ENCODE measurements at regions not wholly inside any gene's neighbourhood (a gene's known extent, or its start where the extent isn't known, plus 50 kb on each side); places are given as distances from the start of the nearest gene placed in this dataset.

DNA sequence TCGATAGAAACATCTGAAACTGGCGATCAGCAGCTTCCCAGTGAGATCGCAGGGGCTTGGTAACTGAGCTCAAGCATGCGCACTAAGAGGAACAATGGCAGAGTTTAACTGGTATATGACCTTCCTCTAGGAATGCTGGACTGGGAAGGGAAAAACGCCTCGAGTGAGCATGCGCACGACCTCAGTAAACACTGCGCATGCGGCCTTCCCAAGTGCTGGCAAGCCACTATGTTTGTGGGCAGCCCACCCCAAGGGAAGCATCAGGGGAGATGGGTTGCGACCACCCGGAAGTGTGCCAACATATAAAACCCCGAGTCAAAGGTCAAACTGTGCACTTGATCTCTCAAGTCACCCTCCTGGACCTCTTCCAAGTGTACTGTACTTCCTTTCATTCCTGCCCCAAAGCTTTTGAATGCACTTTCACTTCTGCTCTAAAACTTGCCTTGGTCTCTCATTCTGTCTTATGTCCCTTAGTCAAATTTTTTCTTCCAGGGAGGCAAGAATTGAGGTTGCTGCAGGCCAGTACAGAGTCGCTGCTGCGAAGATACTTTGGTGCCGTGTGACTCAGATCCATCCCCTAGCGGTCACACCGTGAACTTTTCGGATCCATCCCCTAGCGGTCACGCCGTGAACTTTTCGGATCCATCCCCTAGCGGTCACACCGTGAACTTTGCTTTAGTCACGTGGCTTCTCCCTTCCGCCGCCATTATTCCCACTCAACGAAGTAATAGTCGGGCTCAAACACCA is 243.3 kb downstream of the FAM43A start:
- Histone ChIP-seq H3K9me2 (ENCODE audit: insufficient read depth) (peaks cover 5% of the 10 kb centered on the region; the same call in 1 of the 2 replicates), H3K4me2 (no peak overlapping the region), H3K27me3 (ENCODE audit: insufficient read depth) (no peaks in the 10 kb centered on the region), H4K20me1 (replicated peaks; ENCODE audit: insufficient read depth) (no peaks in the 10 kb centered on the region), H3K36me3 (ENCODE audit: insufficient read depth) (0 out of 2 replicates have a peak, but pooled peaks cover 3% of the 10 kb centered on the region), H3K27ac (ENCODE audit: low read depth) (no peak overlapping the region), H3K4me3 (no peak overlapping the region), H3K79me2 (replicated peaks; ENCODE audit: insufficient read depth) (no peaks in the 10 kb centered on the region), H3F3A (replicated peaks; ENCODE audit: low read depth) (no peaks in the 10 kb centered on the region), H3K4me1 (ENCODE audit: insufficient read depth) (no peaks in the 10 kb centered on the region; the same call in 1 of the 2 replicates), H2AFZ (0 out of 2 replicates have a peak overlapping the region, but pooled peaks have one; percentile 0)
- DNase-seq (ENCODE audit: low spot score) (peak; percentile 91), ATAC-seq (peak; percentile 92)
- Mint-ChIP-seq H3K27ac (no peak overlapping the region), H3K9me3 (peaks cover 29% of the 10 kb centered on the region; the same call in 2 of the 3 replicates), H3K4me3 (no peak overlapping the region), H3K4me1 (peaks cover 9% of the 10 kb centered on the region; the same call in 2 of the 3 replicates), H3K36me3 (ENCODE audit: low read depth) (peaks cover 8% of the 10 kb centered on the region; the same call in 2 of the 3 replicates), H3K27me3 (ENCODE audit: insufficient read depth, low read depth, poor library complexity) (peaks cover 6% of the 10 kb centered on the region)
- TF ChIP-seq, protein P1, sequence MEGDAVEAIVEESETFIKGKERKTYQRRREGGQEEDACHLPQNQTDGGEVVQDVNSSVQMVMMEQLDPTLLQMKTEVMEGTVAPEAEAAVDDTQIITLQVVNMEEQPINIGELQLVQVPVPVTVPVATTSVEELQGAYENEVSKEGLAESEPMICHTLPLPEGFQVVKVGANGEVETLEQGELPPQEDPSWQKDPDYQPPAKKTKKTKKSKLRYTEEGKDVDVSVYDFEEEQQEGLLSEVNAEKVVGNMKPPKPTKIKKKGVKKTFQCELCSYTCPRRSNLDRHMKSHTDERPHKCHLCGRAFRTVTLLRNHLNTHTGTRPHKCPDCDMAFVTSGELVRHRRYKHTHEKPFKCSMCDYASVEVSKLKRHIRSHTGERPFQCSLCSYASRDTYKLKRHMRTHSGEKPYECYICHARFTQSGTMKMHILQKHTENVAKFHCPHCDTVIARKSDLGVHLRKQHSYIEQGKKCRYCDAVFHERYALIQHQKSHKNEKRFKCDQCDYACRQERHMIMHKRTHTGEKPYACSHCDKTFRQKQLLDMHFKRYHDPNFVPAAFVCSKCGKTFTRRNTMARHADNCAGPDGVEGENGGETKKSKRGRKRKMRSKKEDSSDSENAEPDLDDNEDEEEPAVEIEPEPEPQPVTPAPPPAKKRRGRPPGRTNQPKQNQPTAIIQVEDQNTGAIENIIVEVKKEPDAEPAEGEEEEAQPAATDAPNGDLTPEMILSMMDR (conservative IDR thresholded peaks at IDR 0.05; ENCODE audit: low read depth in 2 of 2), result peak; percentile 81 to 98
- no peak for TF ChIP-seq ZNF114 (CRISPR knock-in tag; IDR thresholded peaks at IDR 0.05)
- TF ChIP-seq CREB1 (CRISPR knock-in tag; IDR thresholded peaks at IDR 0.05; ENCODE audit: low read depth), result no peak; the same call in 1 of the 2 replicates

DNA sequence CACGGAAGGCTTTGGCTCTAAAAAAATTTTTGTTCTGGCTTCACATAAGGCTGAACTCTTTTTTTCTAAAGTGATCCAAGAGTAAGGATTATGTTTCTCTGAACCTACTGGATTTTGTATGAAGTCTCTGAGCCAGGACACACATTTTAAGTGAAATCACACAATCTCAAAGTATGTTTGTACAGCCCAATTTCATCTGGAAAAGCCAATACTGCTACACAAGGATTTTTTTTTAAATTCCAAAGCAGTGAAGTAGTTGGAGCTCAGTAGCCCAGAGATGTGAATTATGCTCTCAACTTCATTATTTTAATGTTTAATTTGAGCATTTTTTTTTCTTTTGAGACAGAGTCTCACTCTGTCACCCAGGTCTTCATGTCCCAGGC is 243.9 kb downstream of the FAM43A start:
- no peak overlapping the region for H3K27ac Mint-ChIP-seq
- Histone ChIP-seq H3F3A (replicated peaks; ENCODE audit: low read depth) (no peaks in the 10 kb centered on the region), H3K4me1 (ENCODE audit: insufficient read depth) (no peaks in the 10 kb centered on the region; the same call in 1 of the 2 replicates), H3K36me3 (ENCODE audit: insufficient read depth) (0 out of 2 replicates have a peak, but pooled peaks cover 3% of the 10 kb centered on the region), H3K79me2 (replicated peaks; ENCODE audit: insufficient read depth) (no peaks in the 10 kb centered on the region), H3K9me2 (ENCODE audit: insufficient read depth) (peaks cover 5% of the 10 kb centered on the region; the same call in 1 of the 2 replicates), H3K4me3 (no peak overlapping the region), H2AFZ (no peak overlapping the region), H3K4me2 (no peak overlapping the region), H4K20me1 (replicated peaks; ENCODE audit: insufficient read depth) (no peaks in the 10 kb centered on the region), H3K27ac (ENCODE audit: low read depth) (no peak overlapping the region), H3K27me3 (ENCODE audit: insufficient read depth) (no peaks in the 10 kb centered on the region)
- H3K9me3 Mint-ChIP-seq, result peaks cover 29% of the 10 kb centered on the region; the same call in 2 of the 3 replicates
- H3K4me1 Mint-ChIP-seq, result peaks cover 9% of the 10 kb centered on the region; the same call in 2 of the 3 replicates
- H3K36me3 Mint-ChIP-seq (ENCODE audit: low read depth), result peaks cover 8% of the 10 kb centered on the region; the same call in 2 of the 3 replicates
- H3K27me3 Mint-ChIP-seq (ENCODE audit: insufficient read depth, low read depth, poor library complexity), result peaks cover 6% of the 10 kb centered on the region
- no peak overlapping the region for H3K4me3 Mint-ChIP-seq
- ATAC-seq (no peak), DNase-seq (ENCODE audit: low spot score) (no peak)
- TF ChIP-seq EZH2 (IDR thresholded peaks at IDR 0.05; ENCODE audit: low read depth, unreplicated experiment), result no peak
- TF ChIP-seq NANOG (IDR thresholded peaks at IDR 0.05; ENCODE audit: borderline replicate concordance), result no peak
- TF ChIP-seq, protein P2, sequence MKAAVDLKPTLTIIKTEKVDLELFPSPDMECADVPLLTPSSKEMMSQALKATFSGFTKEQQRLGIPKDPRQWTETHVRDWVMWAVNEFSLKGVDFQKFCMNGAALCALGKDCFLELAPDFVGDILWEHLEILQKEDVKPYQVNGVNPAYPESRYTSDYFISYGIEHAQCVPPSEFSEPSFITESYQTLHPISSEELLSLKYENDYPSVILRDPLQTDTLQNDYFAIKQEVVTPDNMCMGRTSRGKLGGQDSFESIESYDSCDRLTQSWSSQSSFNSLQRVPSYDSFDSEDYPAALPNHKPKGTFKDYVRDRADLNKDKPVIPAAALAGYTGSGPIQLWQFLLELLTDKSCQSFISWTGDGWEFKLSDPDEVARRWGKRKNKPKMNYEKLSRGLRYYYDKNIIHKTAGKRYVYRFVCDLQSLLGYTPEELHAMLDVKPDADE (IDR thresholded peaks at IDR 0.05), result no peak
- no peak for TF ChIP-seq ZNF114 (CRISPR knock-in tag; IDR thresholded peaks at IDR 0.05)
- no peak for TF ChIP-seq CREB1 (CRISPR knock-in tag; IDR thresholded peaks at IDR 0.05; ENCODE audit: low read depth)
- no peak for TF ChIP-seq EZH2phosphoT487 (IDR thresholded peaks at IDR 0.05; ENCODE audit: unreplicated experiment)
- no peak for TF ChIP-seq JUNB (IDR thresholded peaks at IDR 0.05; ENCODE audit: unreplicated experiment)

Data from GM23338 (cell line).